Stomach (tissue), 4 donors: ENCODE measurements at regions not wholly inside any gene's neighbourhood (a gene's known extent, or its start where the extent isn't known, plus 50 kb on each side); places are given as distances from the start of the nearest gene placed in this dataset.

Source experiments
- POLR2A ChIP-seq, 4 donors: fragments of 450-650 bp; IDR thresholded peaks; one replicate each; pipeline ENCODE4 v1.6.1; 2016; ENCODE audit warnings: antibody characterized with exemption in 4 of 4, control low read depth in 2 of 4, mild to moderate bottlenecking in 1 of 4, moderate library complexity in 1 of 4
- POLR2AphosphoS5 ChIP-seq, 3 donors: sonication (generic); formaldehyde crosslinking; IDR thresholded peaks; one replicate each; pipeline ENCODE4 v1.6.1; 2016; ENCODE audit warnings: antibody characterized with exemption in 3 of 3
- TF ChIP-seq, protein P1 (sequence below), 7 experiments: fragments of 450-650 bp in 4 of 7; fragments of 200-600 bp in 3 of 7; sonication (generic) in 3 of 7; IDR thresholded peaks; one replicate each; pipeline ENCODE4 v1.5.1; 2016 to 2019; ENCODE audit warnings: antibody characterized with exemption in 7 of 7, control low read depth in 2 of 7, mild to moderate bottlenecking in 1 of 7

GRCh38 chr1:56175211-56175610, 404.2 kb downstream of the PLPP3 start:
- TF ChIP-seq, protein P1, sequence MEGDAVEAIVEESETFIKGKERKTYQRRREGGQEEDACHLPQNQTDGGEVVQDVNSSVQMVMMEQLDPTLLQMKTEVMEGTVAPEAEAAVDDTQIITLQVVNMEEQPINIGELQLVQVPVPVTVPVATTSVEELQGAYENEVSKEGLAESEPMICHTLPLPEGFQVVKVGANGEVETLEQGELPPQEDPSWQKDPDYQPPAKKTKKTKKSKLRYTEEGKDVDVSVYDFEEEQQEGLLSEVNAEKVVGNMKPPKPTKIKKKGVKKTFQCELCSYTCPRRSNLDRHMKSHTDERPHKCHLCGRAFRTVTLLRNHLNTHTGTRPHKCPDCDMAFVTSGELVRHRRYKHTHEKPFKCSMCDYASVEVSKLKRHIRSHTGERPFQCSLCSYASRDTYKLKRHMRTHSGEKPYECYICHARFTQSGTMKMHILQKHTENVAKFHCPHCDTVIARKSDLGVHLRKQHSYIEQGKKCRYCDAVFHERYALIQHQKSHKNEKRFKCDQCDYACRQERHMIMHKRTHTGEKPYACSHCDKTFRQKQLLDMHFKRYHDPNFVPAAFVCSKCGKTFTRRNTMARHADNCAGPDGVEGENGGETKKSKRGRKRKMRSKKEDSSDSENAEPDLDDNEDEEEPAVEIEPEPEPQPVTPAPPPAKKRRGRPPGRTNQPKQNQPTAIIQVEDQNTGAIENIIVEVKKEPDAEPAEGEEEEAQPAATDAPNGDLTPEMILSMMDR (IDR thresholded peaks at IDR 0.05) = no peak
- TF ChIP-seq POLR2A (IDR thresholded peaks at IDR 0.05) (no peak), POLR2AphosphoS5 (IDR thresholded peaks at IDR 0.05) (no peak)
